Fibroblast of pulmonary artery (primary cell): ENCODE measurements at regions not wholly inside any gene's neighbourhood (a gene's known extent, or its start where the extent isn't known, plus 50 kb on each side); places are given as distances from the start of the nearest gene placed in this dataset.

ENCODE experiments used
- DNase-seq: peaks from one replicate; pipeline ENCODE4 v3.0.0-alpha.2; 2010; ENCODE audit warnings: low read depth
- H3K4me3 ChIP-seq: replicated peaks from 2 replicates; pipeline ENCODE4 v1.5.1; 2011; ENCODE audit warnings: low read depth, mild to moderate bottlenecking, control low read depth, low read length, moderate library complexity
- CTCF ChIP-seq: IDR thresholded peaks from 2 replicates; pipeline ENCODE4 v1.5.1; 2011; ENCODE audit warnings: mild to moderate bottlenecking, control low read depth, low read length, inconsistent platforms; ENCODE audit errors: missing control alignments

GRCh38 chr11:27907530-27907929, 200.4 kb downstream of the KIF18A start:
- TF ChIP-seq CTCF, result no peak
- DNase-seq, result no peak
- H3K4me3 ChIP-seq, result no peak overlapping the region

- no peak for TF ChIP-seq CTCF
- DNase-seq, result no peak
- H3K4me3 ChIP-seq, result no peak overlapping the region
Observed at GRCh38 chr11:27907091-27907490, 200.9 kb downstream of the KIF18A start.

GRCh38 chr11:27904358-27905055, 203.4 kb downstream of the KIF18A start:
- TF ChIP-seq CTCF, result no peak
- H3K4me3 ChIP-seq, result no peak overlapping the region
- no peak for DNase-seq

- H3K4me3 ChIP-seq, result no peak overlapping the region
- DNase-seq, result peak; percentile 18
- TF ChIP-seq CTCF, result no peak
Observed at GRCh38 chr11:27902981-27903624, 202.8 kb upstream of the BDNF start.

GRCh38 chr11:27898166-27898565, 197.9 kb upstream of the BDNF start:
- no peak for TF ChIP-seq CTCF
- H3K4me3 ChIP-seq, result no peak overlapping the region
- DNase-seq, result no peak

GRCh38 chr11:27896096-27896495, 195.8 kb upstream of the BDNF start:
- no peak for DNase-seq
- no peak for TF ChIP-seq CTCF
- no peak overlapping the region for H3K4me3 ChIP-seq

- no peak for DNase-seq
- no peak overlapping the region for H3K4me3 ChIP-seq
- TF ChIP-seq CTCF, result no peak
Observed at GRCh38 chr11:27894552-27894951, 194.3 kb upstream of the BDNF start.
